ENCODE measurements at regions not wholly inside any gene's neighbourhood (a gene's known extent, or its start where the extent isn't known, plus 50 kb on each side); places are given as distances from the start of the nearest gene placed in this dataset.
A peak's percentile ranks its signal among the peaks of the same experiment; 100 is the strongest.
"Not testable (repeated sequence)": the region's sequence is repeated elsewhere in the genome, so short reads cannot be mapped to it uniquely, and the experiment has no call there.

DNA sequence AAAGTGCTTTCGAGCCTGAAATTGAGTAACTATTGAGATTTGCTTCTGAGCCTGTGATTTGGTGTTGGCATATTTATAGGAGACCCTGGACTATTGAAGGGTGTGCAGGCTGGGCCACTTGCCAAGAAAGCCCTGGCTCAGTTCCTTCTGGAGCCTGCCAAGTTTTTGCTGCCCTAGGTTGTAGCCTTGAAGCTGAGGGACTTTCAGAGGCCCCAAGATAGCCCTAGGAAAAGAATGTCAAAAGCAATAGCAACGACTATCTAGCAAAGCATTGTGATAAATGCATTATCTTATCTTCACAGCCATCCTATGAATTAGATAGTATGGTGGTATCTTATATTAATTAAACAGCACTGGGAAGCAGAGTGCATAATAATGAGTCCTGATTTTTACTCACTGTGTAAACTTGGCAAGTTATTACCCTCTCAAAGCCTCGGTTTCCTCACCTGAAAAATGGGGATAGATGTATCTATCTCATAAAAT is 473.7 kb upstream of the PODXL start:
- DNase-seq (ENCODE audit: low read depth, low spot score): peak; percentile 82

DNA sequence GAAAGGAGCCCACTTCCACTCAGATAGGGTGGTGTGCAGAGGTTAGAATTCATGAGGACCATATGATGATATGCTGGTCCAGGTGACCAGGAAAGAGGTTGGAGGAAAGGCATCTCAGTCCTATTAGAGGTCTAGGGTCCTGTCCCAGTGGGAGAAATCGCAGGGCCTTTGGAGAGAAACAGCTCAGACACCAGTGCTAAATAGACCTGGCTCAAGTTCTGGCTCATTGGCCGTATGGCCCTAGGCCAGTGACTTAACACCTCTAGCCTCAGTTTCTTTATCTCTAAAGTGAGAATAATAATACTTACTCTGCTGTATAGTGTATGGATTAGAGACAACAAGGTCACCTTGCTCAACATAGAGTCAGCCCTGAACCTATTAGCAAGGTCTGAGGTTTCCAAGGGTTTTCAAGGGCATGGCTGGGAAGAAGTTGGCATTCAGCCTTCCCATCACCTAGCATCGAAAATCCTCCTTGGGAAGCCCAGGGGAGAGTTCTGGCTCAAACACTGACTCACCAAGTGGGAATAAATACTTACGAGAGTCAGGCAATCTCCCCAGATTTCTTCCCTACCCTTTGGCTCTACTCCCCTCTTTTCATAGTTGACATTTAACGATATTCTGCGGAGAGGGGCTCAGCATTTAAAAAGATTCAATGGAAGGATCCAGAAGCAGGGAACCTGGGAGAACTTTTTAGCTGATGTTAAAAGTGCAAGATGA is 473.1 kb upstream of the PODXL start:
- DNase-seq (ENCODE audit: low read depth, low spot score): peak; percentile 51

DNA sequence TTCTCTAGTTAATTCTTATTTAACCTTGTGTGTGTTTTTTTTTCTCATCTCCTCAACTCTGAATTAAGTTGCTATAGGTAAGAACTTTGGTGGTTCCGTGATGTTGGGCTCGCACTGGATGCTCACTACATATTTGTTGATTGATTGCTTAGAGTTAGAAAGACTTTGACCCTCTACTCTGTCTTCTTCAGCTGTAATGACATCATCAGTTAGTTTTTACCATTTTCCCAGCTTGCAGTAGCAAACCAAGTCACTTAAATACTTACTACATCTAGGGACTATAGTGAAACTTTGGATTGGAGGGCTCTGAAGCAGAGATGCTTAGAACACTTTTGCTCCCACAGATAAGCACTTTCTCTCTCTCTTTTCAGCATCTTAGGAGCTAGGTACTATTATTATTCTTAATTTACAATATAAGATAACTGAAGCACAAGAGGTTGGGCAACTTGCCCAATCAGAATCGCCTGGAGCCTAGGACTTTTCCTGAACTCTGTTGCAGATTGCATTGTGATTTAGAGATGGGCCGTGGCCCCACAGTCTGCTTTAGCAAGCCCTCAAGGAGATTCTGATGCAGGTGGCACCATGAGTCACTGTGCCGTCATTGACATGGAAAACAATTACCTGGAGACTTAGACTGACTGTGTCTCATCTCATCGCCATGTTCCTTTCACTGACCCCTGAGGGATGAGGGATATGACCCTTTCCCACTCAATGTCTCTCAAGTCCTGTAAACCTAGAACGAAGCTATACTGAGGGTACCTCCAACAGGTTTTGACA is 471.9 kb upstream of the PODXL start:
- DNase-seq (ENCODE audit: low read depth, low spot score): no peak

DNA sequence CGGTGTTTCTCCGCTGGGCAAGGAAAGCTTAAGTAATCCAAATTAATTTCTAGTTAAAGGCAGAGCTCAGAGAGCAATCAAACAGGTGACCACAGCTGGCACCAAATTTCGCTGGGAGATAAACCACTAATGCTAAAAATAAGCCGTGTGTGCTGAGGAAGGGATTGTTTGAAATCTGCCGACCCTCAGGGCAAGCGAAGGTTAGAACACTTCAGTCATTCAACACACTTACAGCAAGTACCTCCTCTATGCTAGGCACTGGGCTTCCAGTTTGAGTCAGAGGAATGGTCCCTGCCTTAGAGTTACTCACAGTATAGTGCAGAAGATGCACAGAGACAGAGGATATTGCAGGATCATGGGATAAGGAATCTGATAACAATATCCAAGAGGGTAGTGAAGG is 467.9 kb upstream of the PODXL start:
- DNase-seq (ENCODE audit: low read depth, low spot score): no peak

DNA sequence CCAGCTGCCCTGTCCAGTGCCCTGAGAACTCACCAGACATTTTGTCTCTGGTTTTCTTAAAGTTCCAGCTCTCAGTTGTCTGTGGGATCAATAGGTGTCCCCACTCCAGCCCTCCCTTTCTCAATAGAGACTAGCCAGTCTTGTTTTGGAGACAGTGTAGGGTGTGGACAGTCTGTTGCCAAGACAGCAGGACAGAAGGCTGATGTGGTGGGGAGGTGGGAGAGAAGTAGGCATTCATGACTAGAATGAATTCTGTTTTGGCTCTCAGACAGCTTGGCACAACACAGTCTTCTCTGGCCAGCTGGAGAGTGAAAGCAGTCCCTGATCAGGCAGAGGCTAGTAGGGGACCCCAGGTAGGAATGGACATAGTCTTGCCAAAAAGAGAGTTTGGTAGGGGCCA is 467.0 kb upstream of the PODXL start:
- peak; percentile 30 for DNase-seq (ENCODE audit: low read depth, low spot score)

DNA sequence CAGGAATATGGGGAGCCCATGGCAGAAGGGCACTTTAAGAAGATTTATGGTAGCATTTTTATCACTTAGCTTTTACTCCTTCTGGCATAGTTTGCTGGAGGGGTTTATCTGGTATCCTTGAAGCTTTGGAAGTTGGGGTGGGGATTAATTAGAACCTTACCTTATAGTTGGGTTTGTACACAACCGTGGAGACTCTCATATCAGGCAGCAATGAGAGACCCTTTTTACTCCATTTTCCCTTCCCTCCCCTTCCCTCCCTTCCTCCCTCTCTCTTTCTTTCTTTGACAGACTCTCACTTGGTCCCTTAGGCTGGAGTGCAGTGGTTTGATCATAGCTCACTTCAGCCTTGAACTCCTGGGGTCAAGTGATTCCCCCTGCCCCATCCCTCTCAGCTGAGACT is 465.8 kb upstream of the PODXL start:
- DNase-seq (ENCODE audit: low read depth, low spot score): no peak

DNA sequence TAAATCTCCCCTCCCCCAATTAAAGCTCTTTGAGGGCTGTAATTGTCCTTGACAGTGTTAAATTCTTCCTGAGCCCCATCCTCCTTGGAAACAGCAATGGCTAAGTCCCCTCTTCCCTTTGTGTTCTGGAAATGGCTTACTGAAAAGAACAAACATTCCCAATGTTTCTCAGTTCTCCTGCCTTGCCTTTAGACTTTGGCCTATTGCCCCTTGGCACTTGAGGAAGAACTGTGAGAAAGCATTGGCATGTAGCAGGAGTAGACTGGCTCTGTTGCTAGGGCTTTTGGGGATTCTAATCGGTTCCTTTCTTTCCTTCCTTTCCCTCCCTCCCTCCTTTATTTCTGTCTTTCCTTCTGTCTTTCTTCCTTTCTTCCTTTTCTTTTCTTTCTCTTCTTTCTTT is 463.3 kb upstream of the PODXL start:
- no peak for DNase-seq (ENCODE audit: low read depth, low spot score)

DNA sequence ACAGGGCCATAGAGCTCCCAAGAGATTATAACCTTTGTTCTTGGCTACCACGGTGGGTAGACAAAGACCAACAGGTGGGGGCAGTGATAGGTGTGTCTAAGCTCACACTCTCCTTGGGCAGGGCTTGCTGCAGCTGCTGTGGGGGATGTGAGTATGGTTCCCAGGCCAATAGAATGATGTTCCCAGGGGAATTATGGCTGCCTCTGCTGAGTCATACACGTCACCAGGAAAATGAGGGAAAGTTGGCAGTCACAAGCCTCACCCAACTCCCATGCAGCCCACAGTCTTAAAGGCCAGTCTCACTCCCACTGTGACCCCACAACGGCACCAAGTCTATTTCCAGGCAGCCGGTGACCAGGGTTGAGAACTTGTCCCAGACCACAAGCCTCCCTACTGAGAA is 453.4 kb upstream of the PODXL start:
- peak; percentile 57 for DNase-seq (ENCODE audit: low read depth, low spot score)

DNA sequence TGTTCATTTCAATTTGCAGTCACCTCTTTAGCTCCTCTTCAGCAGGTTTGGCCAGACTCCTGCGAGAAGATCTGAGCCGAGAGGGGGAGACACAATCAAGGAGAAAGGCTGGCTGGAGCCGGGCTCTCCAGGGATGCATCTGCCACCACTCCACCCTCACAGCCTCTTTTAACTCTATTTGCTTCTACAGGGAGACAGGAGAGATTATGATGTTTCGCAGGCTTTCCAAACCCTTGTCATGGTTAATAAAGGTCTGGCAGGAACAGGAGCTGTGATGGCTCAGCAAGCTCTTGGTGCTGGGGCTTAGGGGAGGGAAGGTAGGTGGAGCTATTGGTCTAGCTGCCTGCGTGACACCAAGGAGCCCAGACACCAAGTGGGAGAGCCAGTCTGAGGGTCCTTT is 448.1 kb upstream of the PODXL start:
- DNase-seq (ENCODE audit: low read depth, low spot score): no peak

DNA sequence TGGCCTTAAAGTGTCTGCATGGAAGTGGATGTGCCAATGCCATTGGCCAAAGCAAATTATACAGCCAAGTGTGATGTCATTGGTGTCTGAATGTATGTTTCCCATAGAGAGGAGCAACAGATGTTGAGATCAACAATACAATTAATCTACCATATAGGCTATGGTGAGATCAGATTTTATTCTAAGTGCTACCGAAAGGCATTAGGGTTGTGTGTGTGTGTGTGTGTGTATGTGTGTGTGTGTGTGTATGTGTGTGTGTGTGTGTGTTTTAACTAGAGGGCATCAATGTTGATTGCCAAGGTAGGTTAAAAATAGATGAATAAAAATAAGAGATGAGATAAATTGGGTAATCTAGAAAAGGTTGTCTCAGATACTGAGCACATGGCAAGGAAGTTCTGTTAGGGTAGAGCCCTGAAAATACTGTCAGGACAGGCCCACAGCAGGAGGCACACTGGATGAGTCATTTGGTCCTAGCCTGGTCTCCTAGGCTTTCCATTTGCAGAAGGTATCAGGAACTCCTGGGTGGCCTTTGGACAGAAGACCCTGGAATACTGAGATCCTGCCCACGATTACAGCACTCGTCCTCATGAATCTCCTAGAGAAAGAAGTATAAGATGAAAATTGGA is 446.0 kb upstream of the PODXL start:
- DNase-seq (ENCODE audit: low read depth, low spot score): no peak

DNA sequence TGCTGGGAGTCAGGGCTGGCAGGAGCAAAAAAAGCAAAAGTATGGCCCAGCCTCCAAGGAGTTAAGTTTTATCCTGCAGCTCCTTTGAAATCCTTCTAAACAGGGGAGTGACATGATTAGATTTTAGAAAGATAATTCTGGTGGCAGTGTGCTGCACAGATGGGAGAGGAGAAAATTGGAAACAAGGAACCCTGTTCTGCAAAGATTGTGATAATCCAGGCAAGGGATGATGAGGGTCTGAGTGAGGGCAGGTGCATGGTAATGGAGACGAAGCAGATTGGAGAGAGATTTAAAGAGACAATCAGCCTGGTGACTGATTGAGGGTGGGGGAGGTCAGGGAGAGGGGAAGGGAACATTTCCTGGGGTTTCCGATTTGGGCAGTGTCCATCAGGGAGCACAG is 444.7 kb upstream of the PODXL start:
- DNase-seq (ENCODE audit: low read depth, low spot score): no peak

DNA sequence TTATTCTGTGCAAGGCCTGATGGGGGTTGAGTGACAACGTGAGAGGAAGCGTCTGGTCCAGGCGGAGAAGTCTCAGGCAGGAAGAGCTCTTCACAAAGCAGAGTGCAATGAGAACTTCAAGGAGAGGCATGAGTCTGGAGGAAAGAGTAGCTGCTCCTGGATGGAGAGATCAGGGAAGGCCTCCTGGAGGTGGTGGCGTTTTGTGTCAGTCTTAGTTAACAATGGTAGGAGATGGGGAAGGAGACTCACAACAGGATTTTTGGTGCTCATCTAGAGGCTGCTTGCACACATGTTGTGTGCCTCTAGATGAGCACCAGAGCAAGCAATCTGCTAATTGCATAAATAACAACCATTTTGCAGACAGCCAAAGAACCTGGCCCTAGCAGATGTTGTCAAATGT is 442.8 kb upstream of the PODXL start:
- no peak for DNase-seq (ENCODE audit: low read depth, low spot score)

DNA sequence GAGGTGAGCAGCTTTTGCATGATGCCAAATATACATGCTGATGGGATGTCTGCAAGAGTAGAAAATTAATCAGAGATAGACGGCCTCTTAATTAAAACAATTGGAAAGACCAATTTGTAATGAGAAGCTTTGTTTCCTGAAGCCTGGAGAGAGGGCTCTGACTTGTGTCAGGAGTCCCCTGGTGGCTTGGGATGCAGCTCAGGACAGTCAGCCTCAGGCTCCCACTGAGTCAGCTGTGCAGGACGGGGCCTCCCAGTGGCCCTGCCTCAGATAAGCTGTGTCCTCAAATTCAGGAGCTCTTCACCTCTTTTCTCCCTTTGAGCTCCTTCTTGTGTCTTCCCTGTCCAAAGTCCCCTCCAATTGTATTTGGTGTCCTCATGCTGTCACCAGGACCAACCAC is 438.9 kb upstream of the PODXL start:
- DNase-seq (ENCODE audit: low read depth, low spot score): no peak

DNA sequence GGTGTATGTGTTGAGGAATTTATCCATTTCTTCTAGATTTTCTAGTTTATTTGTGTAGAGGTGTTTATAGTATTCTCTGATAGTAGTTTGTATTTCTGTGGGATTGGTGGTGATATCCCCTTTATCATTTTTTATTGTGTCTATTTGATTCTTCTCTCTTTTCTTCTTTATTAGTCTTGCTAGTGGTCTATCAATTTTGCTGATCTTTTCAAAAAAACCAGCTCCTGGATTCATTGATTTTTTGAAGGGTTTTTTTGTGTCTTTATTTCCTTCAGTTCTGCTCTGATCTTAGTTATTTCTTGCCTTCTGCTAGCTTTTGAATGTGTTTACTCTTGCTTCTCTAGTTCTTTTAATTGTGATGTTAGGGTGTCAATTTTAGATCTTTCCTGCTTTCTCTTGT is 424.6 kb upstream of the PODXL start:
- DNase-seq (ENCODE audit: low read depth, low spot score): not testable (repeated sequence)

DNA sequence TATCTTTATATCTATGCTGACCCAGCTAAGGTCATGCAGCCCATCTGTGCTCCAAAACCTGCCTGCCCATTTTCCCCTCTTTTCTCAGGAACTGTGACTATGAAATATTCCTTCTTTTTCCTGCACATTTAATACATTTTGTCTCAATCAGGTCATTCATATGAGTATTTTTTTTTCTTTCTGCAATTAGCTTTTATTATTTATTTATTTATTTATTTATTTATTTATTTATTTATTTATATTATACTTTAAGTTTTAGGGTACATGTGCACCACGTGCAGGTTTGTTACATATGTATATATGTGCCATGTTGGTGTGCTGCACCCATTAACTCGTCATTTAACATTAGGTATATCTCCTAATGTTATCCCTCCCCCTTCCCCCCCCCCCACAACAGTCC is 421.7 kb upstream of the PODXL start:
- not testable (repeated sequence) for DNase-seq (ENCODE audit: low read depth, low spot score)

DNA sequence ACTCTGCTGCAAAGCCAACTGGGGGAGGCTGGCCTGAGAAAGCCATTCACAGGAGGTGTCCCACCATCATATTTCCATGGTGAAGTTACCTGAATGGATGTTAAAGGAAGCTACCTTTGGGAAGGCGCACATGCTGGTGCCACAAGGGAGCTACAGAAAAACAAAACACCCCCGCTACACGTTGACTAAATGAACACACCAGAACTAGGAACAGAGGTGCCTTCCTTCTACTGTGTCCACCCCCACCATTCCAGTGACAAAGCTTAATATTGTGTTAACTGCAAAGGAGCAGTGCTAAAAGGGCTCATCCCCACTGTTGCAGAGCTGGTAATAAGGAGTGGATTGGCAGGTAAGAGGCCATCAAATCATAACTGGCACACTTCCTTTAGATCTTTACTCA is 420.0 kb upstream of the PODXL start:
- no peak for DNase-seq (ENCODE audit: low read depth, low spot score)

DNA sequence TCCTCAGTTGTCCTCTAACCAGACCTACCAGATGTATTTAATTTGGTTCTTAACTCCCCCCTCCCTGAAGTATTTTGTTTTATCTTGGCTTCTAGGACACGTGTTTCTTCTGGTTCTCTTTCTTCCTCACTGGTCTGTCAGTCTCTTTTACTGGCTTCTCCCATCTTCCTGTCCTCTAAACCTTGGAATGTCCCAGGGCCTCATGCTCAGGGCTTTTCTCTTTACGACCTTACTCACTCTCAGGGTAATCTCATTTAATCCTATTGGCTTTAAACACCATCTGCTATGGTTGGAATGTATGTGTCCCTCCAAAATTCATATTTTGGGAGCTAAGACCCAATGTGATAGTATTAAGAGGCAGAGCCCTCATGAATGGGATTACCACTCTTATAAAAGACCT is 418.2 kb upstream of the PODXL start:
- no peak for DNase-seq (ENCODE audit: low read depth, low spot score)

DNA sequence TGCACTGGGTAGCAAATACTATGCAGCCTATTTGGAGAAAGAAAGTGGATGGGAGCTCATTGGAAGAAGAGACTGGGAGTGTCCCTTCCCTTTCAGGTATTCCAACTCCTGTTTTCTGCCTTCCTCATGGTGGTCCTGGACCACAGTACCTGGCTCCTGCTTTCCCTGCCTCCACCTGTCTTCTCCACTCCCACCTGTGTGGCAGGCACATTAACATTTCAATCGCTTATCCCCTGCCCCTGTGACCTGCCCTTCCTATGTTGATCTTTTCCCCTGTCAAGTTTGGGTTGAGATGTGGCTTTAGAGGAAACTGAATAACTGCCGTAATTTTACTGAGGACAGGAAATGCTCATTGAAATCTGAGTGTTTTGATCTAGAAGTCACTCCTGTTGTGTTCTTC is 415.8 kb upstream of the PODXL start:
- DNase-seq (ENCODE audit: low read depth, low spot score): no peak

DNA sequence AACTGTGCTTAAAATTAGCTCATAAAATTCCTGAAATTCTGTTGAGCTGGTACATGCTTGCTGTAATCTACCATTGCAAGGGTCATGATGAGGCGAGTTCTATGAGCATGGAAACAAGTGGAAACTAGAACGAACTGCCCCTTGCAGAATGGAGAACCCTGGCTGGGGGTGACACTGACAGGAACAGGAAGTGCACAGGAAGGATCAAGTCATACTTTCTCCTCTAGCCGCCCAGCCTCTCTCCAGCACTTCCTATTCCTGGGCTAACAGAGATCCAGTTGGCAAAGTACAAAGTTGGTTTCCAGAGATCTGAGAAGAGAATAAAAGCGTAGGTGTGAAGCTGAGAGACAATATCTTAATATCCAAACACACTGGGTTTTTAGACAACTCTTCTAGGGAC is 414.2 kb upstream of the PODXL start:
- DNase-seq (ENCODE audit: low read depth, low spot score): no peak

DNA sequence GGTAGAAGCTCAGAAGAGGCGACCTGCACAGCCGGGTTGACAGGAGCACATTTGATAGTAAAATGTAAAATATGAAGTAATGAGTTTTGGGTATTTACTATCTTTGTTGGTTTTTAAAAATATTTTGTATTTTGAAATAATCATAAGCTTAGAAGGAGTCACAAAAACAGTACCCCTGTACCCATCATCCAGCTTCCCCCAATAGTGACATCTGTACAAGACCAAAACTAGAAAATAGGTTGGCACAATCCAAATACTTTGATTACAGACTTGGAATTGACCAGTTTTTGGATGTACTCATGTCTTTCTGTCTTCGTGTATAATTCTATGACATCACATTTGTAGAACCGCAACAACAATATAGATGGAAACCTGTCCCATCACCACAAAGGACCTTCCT is 413.1 kb upstream of the PODXL start:
- no peak for DNase-seq (ENCODE audit: low read depth, low spot score)

DNA sequence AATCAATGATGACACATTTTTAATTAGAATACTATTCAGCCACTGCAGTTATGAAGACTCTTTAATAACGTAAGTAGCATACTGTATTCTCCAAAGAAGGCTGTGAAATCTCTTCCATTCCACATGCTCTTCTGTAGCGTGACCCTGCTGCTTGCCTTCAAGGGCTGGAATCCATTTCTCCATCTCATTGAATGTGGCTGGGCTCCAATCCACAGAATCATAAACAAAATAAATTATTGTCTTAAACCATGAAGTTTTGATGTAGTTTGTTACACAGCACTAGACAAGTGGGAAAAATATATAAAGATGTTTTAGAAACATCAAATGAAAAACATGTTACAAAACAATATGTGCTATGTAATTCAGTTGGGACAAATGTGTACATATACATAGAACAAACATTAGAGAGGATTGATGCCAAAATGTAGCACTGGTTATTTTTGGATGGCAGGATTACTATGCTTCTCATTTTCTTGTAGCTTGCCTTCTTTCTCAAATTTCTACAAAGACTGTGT is 410.8 kb upstream of the PODXL start:
- DNase-seq (ENCODE audit: low read depth, low spot score): no peak

DNA sequence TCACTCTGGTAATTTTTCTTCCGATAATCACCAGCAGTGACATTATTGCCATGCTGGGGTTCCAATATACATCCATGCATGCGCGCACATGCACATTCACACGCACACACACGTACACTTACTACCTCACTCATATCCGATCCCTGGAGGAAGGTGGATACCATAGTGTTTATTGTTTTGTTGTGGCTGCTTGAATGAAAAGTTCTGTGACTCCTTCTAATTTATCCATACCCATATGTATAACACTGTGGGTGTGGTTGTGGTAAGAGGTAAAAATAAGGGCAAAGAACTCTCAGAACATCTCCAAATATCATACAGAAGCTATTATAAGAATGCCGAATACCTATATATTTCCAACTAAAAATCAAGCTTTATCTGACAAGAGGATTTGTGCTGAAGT is 407.8 kb upstream of the PODXL start:
- no peak for DNase-seq (ENCODE audit: low read depth, low spot score)
